ENCODE measurements at regions not wholly inside any gene's neighbourhood (a gene's known extent, or its start where the extent isn't known, plus 50 kb on each side); places are given as distances from the start of the nearest gene placed in this dataset.

DNA sequence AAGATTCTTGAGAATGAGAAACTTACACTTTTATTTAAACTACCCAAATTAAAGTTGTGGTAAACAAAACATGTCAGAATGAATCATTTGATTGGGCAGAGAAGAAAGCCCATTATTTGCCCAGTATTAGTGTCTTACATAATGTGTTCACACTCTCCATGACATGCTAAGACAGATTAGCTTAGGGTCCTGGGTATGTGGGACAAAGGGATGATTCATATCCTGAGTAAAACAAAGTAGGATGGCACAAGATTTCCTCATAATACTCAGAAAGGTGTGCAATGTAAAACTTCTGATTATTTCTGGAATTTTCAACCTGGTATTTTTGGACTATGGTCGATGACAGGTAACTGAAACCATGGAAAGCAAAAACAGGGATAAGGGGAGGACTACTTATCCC, 183.9 kb upstream of the POU5F2 start:
- H3K4me3 ChIP-seq (ENCODE audit: low read depth, low read length): no peak overlapping the region
- DNase-seq (ENCODE audit: low read depth): no peak
- in situ Hi-C loops (cut with HindIII; ENCODE audit: low sequenced_read_pairs): no loop called here
- TF ChIP-seq, protein P1, sequence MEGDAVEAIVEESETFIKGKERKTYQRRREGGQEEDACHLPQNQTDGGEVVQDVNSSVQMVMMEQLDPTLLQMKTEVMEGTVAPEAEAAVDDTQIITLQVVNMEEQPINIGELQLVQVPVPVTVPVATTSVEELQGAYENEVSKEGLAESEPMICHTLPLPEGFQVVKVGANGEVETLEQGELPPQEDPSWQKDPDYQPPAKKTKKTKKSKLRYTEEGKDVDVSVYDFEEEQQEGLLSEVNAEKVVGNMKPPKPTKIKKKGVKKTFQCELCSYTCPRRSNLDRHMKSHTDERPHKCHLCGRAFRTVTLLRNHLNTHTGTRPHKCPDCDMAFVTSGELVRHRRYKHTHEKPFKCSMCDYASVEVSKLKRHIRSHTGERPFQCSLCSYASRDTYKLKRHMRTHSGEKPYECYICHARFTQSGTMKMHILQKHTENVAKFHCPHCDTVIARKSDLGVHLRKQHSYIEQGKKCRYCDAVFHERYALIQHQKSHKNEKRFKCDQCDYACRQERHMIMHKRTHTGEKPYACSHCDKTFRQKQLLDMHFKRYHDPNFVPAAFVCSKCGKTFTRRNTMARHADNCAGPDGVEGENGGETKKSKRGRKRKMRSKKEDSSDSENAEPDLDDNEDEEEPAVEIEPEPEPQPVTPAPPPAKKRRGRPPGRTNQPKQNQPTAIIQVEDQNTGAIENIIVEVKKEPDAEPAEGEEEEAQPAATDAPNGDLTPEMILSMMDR (IDR thresholded peaks at IDR 0.05; ENCODE audit: low read depth, low read length, missing control alignments): no peak

DNA sequence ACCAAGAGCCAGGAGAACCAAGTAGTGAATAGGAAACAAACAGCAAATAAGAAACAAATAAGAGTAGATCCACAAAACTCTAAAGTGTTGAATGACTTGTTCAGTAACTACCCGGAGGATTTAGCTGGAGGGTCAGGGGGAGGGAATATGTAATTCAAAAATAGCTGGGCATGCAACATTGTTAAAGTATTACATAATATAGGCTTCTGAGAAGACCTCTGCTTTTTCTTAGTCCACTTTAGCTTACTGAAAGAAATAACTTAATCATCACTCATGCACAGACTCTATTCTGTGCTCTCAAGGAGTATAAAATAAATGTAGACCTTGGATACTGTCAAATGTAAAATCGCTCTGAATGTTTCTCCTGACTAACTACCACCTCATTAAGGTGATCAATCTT, 183.2 kb upstream of the POU5F2 start:
- in situ Hi-C loops (cut with HindIII; ENCODE audit: low sequenced_read_pairs): no loop called here
- DNase-seq (ENCODE audit: low read depth): no peak
- no peak overlapping the region for H3K4me3 ChIP-seq (ENCODE audit: low read depth, low read length)
- TF ChIP-seq, protein P1 (IDR thresholded peaks at IDR 0.05; ENCODE audit: low read depth, low read length, missing control alignments): no peak

DNA sequence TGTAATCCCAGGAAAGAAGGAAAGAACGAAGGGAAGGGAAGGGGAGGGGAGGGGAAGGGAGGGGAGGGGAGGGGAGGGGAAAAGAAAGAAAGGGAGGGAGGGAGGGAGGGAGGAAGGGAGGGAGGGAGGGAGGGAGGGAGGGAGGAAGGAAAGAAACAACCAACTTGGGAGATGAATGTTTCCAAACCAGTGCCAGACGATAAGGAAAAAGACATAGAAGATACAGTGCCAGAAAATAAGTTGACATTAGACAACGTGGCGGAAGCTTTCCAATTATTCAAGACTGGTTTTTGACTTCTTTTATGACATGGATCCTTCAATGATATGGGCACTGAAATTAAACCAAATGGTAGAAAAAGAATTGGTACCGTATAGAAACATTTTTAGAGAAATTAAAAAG, 181.2 kb upstream of the POU5F2 start:
- in situ Hi-C loops (cut with HindIII; ENCODE audit: low sequenced_read_pairs): no loop called here
- TF ChIP-seq, protein P1 (IDR thresholded peaks at IDR 0.05; ENCODE audit: low read depth, low read length, missing control alignments): no peak
- H3K4me3 ChIP-seq (ENCODE audit: low read depth, low read length): no peak overlapping the region
- no peak for DNase-seq (ENCODE audit: low read depth)

DNA sequence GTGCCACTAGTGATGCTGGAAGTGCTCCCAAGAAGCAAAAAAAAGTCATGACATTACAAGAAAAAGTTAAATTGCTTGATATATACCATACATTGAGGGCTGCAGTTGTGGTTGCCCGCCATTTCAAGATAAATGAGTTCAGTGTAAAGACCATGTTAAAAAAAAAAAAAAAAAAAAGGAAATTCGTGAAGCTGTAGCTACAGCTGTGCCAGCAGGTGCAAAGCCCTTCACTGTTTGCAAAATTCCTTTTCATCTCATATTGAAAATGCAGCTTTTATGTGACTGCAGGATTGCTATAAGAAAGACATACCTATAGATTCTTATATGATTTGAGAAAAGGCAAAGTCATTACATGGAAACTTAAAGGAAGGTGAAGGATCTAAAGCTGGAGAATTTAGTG, 179.6 kb upstream of the POU5F2 start:
- TF ChIP-seq, protein P1 (IDR thresholded peaks at IDR 0.05; ENCODE audit: low read depth, low read length, missing control alignments): no peak
- H3K4me3 ChIP-seq (ENCODE audit: low read depth, low read length): no peak overlapping the region
- in situ Hi-C loops (cut with HindIII; ENCODE audit: low sequenced_read_pairs): no loop called here
- no peak for DNase-seq (ENCODE audit: low read depth)

DNA sequence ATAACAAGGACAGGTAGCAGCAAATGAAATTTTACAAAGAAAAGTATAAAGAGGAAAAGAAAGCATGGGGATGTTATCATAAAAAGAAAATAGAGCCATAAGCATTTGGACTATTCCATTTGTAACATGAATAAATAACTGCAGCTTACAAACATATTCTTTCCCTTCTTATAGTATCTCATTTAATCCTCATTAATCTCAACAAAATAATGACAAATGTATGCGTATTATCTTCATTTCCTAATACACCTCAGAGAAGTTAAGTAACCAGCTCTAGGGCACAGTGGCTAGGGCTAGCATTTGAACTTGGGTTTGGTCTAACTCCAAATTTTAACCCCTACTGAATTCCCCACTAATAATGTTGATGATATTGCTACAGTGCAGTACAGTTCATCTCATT, 175.5 kb upstream of the POU5F2 start:
- no peak for DNase-seq (ENCODE audit: low read depth)
- H3K4me3 ChIP-seq (ENCODE audit: low read depth, low read length): no peak overlapping the region
- TF ChIP-seq, protein P1 (IDR thresholded peaks at IDR 0.05; ENCODE audit: low read depth, low read length, missing control alignments): no peak
- in situ Hi-C loops (cut with HindIII; ENCODE audit: low sequenced_read_pairs): no loop called here

DNA sequence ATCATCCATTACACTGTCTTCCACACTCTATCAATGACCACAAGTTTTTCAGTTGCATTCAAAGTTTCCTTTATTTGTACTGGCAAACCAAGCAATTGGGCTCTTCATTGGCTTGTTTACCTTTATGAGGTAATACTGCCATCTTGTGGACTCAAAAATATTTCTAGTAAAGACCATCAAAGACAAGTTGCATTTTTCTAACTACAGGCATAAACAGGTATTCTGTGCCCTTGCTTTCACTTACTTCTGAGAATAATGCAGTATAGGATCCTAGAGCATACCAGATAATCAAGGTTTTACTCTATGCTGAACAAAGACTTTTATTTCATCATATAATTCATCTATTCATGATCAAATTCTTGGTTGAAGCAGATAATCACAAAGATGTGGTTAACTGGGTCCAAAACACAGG, 173.7 kb upstream of the POU5F2 start:
- TF ChIP-seq, protein P1 (IDR thresholded peaks at IDR 0.05; ENCODE audit: low read depth, low read length, missing control alignments): peak; percentile 28
- in situ Hi-C loops (cut with HindIII; ENCODE audit: low sequenced_read_pairs): no loop called here
- peak; percentile 53 for DNase-seq (ENCODE audit: low read depth)
- H3K4me3 ChIP-seq (ENCODE audit: low read depth, low read length): no peak overlapping the region

DNA sequence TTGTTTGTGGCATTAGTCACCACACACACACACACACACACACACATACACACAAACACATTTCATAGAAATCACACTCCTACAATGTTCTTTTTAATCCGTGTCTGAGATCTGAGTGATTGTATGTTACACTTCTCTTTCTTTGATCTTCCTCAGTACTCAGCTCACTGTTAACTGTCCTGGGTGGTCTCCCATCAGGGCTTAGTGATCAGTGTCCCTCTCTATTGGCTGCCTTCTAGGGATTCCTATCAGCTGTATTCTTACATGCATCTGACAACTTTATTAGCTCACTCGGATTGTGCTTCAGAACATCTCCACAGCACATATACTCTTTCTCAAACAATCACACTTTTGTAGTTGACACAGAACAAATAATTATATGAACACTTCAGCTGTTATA, 170.2 kb upstream of the POU5F2 start:
- TF ChIP-seq, protein P1 (IDR thresholded peaks at IDR 0.05; ENCODE audit: low read depth, low read length, missing control alignments): no peak
- in situ Hi-C loops (cut with HindIII; ENCODE audit: low sequenced_read_pairs): no loop called here
- no peak for DNase-seq (ENCODE audit: low read depth)
- H3K4me3 ChIP-seq (ENCODE audit: low read depth, low read length): no peak overlapping the region

Data from astrocyte of the cerebellum (primary cell).